Fibroblast of the aortic adventitia (primary cell): ENCODE measurements at regions not wholly inside any gene's neighbourhood (a gene's known extent, or its start where the extent isn't known, plus 50 kb on each side); places are given as distances from the start of the nearest gene placed in this dataset.

Experiments
- DNase-seq: peaks from one replicate; pipeline ENCODE4 v3.0.0-alpha.2; 2010; ENCODE audit warnings: low read depth
- H3K4me3 ChIP-seq: 2 replicates; pipeline ENCODE4 v1.5.1; 2011; ENCODE audit warnings: low read depth, mild to moderate bottlenecking, control low read depth, low read length, moderate library complexity
- CTCF ChIP-seq: IDR thresholded peaks from 2 replicates; pipeline ENCODE4 v1.5.1; 2011; ENCODE audit warnings: mild to moderate bottlenecking, low read length, control low read depth, inconsistent platforms; ENCODE audit not compliant: insufficient read depth

- no peak overlapping the region for H3K4me3 ChIP-seq
- no peak for DNase-seq
- TF ChIP-seq CTCF, result no peak
These were observed 370.0 kb downstream of the HS3ST3B1 start for GRCh38 chr17:14670861-14671260.

DNA sequence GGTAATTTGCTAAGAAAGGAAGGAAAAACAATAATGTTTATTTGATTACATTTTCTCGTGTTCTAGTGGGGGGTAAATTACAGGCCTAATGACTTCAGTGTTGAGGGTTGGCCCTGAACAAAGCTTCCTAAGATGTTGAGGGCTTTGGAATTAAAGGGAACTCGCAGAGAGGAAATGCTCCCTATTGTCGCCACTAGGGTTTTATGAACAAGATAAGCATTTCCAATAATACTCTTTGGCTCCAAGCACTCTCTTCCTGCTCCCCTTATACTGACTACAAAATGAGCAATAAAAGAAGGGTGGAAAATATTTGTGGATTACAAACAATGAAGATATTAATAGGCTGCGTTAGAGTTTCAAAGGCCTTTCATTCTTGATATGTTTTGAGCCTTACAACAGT, 363.6 kb downstream of the HS3ST3B1 start:
- no peak for DNase-seq
- no peak overlapping the region for H3K4me3 ChIP-seq
- no peak for TF ChIP-seq CTCF

DNA sequence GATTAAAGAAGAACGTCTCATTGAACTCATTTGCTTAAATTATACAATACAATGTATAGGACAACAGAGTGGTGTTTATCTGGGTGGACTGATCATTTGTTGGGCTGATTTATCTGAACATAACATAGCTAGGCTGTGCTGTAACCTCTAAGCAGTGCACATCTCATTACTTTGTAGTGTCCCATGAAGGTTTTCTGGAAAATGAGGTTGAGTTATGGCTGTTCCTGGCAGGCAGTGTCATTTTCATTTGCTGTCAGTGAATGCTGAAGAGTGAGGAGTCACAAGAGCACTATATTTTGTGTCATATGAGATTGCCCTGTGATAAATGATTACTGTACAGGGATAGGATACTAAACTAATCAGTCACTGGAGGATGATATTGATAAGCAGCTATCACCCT, 340.2 kb downstream of the HS3ST3B1 start:
- H3K4me3 ChIP-seq, result no peak overlapping the region
- DNase-seq, result no peak
- no peak for TF ChIP-seq CTCF

DNA sequence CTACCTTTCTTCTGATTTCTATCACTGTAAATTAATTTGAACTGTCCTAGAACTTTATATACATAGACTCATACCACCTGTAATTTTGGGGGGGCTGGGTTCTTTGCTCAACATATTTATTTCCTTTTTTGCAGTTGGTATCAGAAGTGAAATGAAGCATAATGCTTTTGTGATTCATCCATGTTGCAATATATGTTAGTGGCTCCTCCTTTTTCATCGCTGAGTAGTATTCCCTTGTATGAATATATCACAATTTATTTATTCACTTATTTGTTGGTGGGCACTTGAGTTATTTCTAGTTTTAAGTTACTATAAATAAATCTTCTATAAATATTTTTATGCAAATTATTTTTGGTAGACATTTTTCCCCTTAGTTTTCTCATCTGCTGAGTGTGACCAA, 336.4 kb downstream of the HS3ST3B1 start:
- H3K4me3 ChIP-seq, result no peak overlapping the region
- DNase-seq, result no peak
- TF ChIP-seq CTCF, result no peak

DNA sequence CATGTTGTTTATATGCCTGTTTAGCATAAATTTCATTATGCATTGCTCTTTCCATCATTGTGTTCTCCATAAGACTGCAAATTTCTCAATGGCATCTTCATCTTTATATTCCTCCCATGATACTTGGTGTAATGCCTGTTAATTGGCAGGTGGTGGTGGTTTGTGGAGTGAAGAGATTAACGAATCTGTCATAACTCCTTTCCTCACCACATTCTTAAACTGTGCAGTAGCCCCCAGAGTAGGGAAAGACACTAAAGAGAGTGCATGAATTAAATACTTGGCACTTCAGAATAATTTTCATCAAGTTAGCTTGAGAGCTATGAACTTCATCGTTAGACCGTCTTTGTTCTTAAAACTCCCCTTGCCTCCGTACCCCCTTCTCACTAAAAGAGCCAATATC, 329.7 kb downstream of the HS3ST3B1 start:
- no peak for DNase-seq
- no peak for TF ChIP-seq CTCF
- no peak overlapping the region for H3K4me3 ChIP-seq

DNA sequence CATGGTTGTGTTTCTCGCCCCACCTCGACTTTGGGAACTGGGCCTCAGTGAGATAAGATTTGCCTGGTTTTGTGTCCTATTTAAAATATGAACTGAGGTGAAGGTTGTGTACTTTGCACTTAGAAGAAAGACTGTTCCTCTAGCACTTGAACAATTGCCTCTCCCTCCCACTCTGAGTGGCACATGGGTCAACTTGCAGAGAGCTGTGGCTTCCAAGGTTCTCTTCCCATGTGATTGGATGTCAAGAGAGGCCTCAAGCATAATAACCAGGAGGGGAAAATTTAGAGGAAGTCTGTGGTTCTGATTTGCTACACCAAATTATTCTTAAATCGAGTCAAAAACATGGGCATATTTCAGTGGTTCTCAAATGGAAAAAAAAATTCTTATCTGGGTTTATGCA, 329.2 kb downstream of the HS3ST3B1 start:
- no peak for DNase-seq
- no peak for TF ChIP-seq CTCF
- H3K4me3 ChIP-seq, result no peak overlapping the region

DNA sequence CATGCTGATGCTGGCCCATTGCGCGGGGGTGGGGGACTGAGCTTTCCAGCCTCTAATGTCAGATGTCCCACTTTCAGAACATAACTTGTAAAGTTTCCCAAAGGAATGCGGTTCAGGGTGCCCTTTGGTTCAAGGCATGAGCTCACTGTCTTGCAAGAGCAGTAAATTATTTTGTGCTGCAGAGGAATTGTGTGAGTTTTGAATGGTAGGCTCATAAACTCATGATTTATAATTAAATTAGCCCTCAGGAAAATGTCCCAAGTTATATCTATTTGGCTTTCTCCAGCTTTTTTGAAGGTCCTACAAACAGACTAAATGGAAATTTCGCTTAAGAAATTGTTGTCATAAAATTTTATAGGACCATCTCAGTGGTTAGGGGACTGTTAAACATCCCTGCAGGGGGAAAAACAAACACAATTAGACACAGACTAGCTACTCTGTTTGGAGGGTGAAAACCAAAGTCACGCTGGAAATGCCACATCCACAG, 321.8 kb downstream of the HS3ST3B1 start:
- DNase-seq, result no peak
- no peak overlapping the region for H3K4me3 ChIP-seq
- TF ChIP-seq CTCF, result no peak
